ENCODE measurements at regions not wholly inside any gene's neighbourhood (a gene's known extent, or its start where the extent isn't known, plus 50 kb on each side); places are given as distances from the start of the nearest gene placed in this dataset.

- TF ChIP-seq TCF12 (IDR thresholded peaks at IDR 0.05; ENCODE audit: low read depth), result no peak
- TF ChIP-seq ZBTB7A (IDR thresholded peaks at IDR 0.05; ENCODE audit: low read depth), result no peak
- no peak for TF ChIP-seq TEAD4 (IDR thresholded peaks at IDR 0.05)
- no peak for TF ChIP-seq CREB1 (IDR thresholded peaks at IDR 0.05; ENCODE audit: low read depth)
- no peak for TF ChIP-seq RAD21 (IDR thresholded peaks at IDR 0.05; ENCODE audit: low read depth)
- TF ChIP-seq EP300 (IDR thresholded peaks at IDR 0.05; ENCODE audit: borderline replicate concordance), result no peak
- TF ChIP-seq TAF1 (IDR thresholded peaks at IDR 0.05; ENCODE audit: low read depth), result no peak
- no peak for TF ChIP-seq FOXM1 (IDR thresholded peaks at IDR 0.05; ENCODE audit: borderline replicate concordance, low read depth)
- no peak for TF ChIP-seq REST (IDR thresholded peaks at IDR 0.05; ENCODE audit: low read depth)
- no peak for TF ChIP-seq NFIC (IDR thresholded peaks at IDR 0.05)
- TF ChIP-seq YY1 (IDR thresholded peaks at IDR 0.05; ENCODE audit: low read depth), result no peak
- TF ChIP-seq USF1 (IDR thresholded peaks at IDR 0.05), result no peak
- TF ChIP-seq MAX (IDR thresholded peaks at IDR 0.05), result no peak
- TF ChIP-seq EGR1 (IDR thresholded peaks at IDR 0.05), result no peak
- no peak for TF ChIP-seq CEBPB (IDR thresholded peaks at IDR 0.05)
These were observed 678.4 kb downstream of the MED13L start for GRCh38 chr12:115598871-115599811.

- TF ChIP-seq CREB1 (IDR thresholded peaks at IDR 0.05; ENCODE audit: low read depth) (no peak), MAX (IDR thresholded peaks at IDR 0.05) (no peak), NFIC (IDR thresholded peaks at IDR 0.05) (no peak)
These were observed 680.3 kb downstream of the MED13L start for GRCh38 chr12:115597157-115597712.

GRCh38 chr12:115588131-115588530 lies 689.4 kb downstream of the MED13L start:
- TF ChIP-seq RAD21 (IDR thresholded peaks at IDR 0.05; ENCODE audit: low read depth) (no peak), NFIC (IDR thresholded peaks at IDR 0.05) (no peak), TCF12 (IDR thresholded peaks at IDR 0.05; ENCODE audit: low read depth) (no peak), CREB1 (IDR thresholded peaks at IDR 0.05; ENCODE audit: low read depth) (no peak), EP300 (IDR thresholded peaks at IDR 0.05; ENCODE audit: borderline replicate concordance) (no peak), EGR1 (IDR thresholded peaks at IDR 0.05) (no peak), TEAD4 (IDR thresholded peaks at IDR 0.05) (no peak)

- TF ChIP-seq REST (IDR thresholded peaks at IDR 0.05; ENCODE audit: low read depth) (no peak), TEAD4 (IDR thresholded peaks at IDR 0.05) (no peak)
These were observed 693.3 kb downstream of the MED13L start for GRCh38 chr12:115584156-115584555.

- no peak for TF ChIP-seq USF1 (IDR thresholded peaks at IDR 0.05)
- no peak for TF ChIP-seq FOXM1 (IDR thresholded peaks at IDR 0.05; ENCODE audit: borderline replicate concordance, low read depth)
- TF ChIP-seq TEAD4 (IDR thresholded peaks at IDR 0.05), result no peak
- TF ChIP-seq RAD21 (IDR thresholded peaks at IDR 0.05; ENCODE audit: low read depth), result no peak
- no peak for TF ChIP-seq TAF1 (IDR thresholded peaks at IDR 0.05; ENCODE audit: low read depth)
- no peak for TF ChIP-seq MAX (IDR thresholded peaks at IDR 0.05)
- no peak for TF ChIP-seq TCF12 (IDR thresholded peaks at IDR 0.05; ENCODE audit: low read depth)
- no peak for TF ChIP-seq NFIC (IDR thresholded peaks at IDR 0.05)
- TF ChIP-seq CEBPB (IDR thresholded peaks at IDR 0.05), result no peak
- TF ChIP-seq ZBTB7A (IDR thresholded peaks at IDR 0.05; ENCODE audit: low read depth), result no peak
- TF ChIP-seq EP300 (IDR thresholded peaks at IDR 0.05; ENCODE audit: borderline replicate concordance), result no peak
- TF ChIP-seq EGR1 (IDR thresholded peaks at IDR 0.05), result no peak
- TF ChIP-seq CREB1 (IDR thresholded peaks at IDR 0.05; ENCODE audit: low read depth), result no peak
- TF ChIP-seq REST (IDR thresholded peaks at IDR 0.05; ENCODE audit: low read depth), result no peak
- no peak for TF ChIP-seq YY1 (IDR thresholded peaks at IDR 0.05; ENCODE audit: low read depth)
These were observed 693.9 kb downstream of the MED13L start for GRCh38 chr12:115583591-115583990.
